GM18870 (cell line): ENCODE measurements at regions not wholly inside any gene's neighbourhood (a gene's known extent, or its start where the extent isn't known, plus 50 kb on each side); places are given as distances from the start of the nearest gene placed in this dataset.

ENCODE experiments used
- ATAC-seq: cut with Tn5 transposase; IDR thresholded peaks from one replicate; pipeline ENCODE4 v1.9.1; 2021; ENCODE audit warnings: moderate library complexity; ENCODE audit not compliant: unreplicated experiment

GRCh38 chr18:65322895-65323294, 427.9 kb upstream of the CDH7 start:
- ATAC-seq, result no peak

GRCh38 chr18:65298422-65298821, 452.4 kb upstream of the CDH7 start:
- ATAC-seq, result no peak

GRCh38 chr18:65288908-65289307, 461.9 kb upstream of the CDH7 start:
- ATAC-seq, result no peak

GRCh38 chr18:65287652-65288051, 463.2 kb upstream of the CDH7 start:
- no peak for ATAC-seq

GRCh38 chr18:65282096-65282495, 468.7 kb upstream of the CDH7 start:
- ATAC-seq, result no peak

GRCh38 chr18:65279668-65280305, 471.0 kb upstream of the CDH7 start:
- ATAC-seq, result no peak

- no peak for ATAC-seq
Observed at GRCh38 chr18:65278939-65279667, 471.7 kb upstream of the CDH7 start.

- ATAC-seq, result no peak
Observed at GRCh38 chr18:65269375-65269774, 481.4 kb upstream of the CDH7 start.

- ATAC-seq, result no peak
Observed at GRCh38 chr18:65265761-65266160, 485.1 kb upstream of the CDH7 start.

GRCh38 chr18:65260030-65260429, 490.8 kb upstream of the CDH7 start:
- no peak for ATAC-seq

GRCh38 chr18:65259403-65259802, 491.4 kb upstream of the CDH7 start:
- no peak for ATAC-seq

GRCh38 chr18:65257149-65257548, 493.7 kb upstream of the CDH7 start:
- ATAC-seq, result no peak

GRCh38 chr18:65255417-65255816, 495.4 kb upstream of the CDH7 start:
- ATAC-seq, result no peak

GRCh38 chr18:65239787-65240186, 511.0 kb upstream of the CDH7 start:
- no peak for ATAC-seq

- ATAC-seq, result no peak
Observed at GRCh38 chr18:65235966-65236624, 514.7 kb upstream of the CDH7 start.

GRCh38 chr18:65230311-65230710, 520.5 kb upstream of the CDH7 start:
- ATAC-seq, result no peak

GRCh38 chr18:65227970-65228369, 522.8 kb upstream of the CDH7 start:
- no peak for ATAC-seq

GRCh38 chr18:65221736-65222135, 529.1 kb upstream of the CDH7 start:
- no peak for ATAC-seq

- ATAC-seq, result no peak
Observed at GRCh38 chr18:65221115-65221514, 529.7 kb upstream of the CDH7 start.

GRCh38 chr18:65215865-65216466, 534.8 kb upstream of the CDH7 start:
- no peak for ATAC-seq

GRCh38 chr18:65214456-65214855, 536.4 kb upstream of the CDH7 start:
- ATAC-seq, result no peak
